HTR-8/SVneo (cell line): ENCODE measurements at regions not wholly inside any gene's neighbourhood (a gene's known extent, or its start where the extent isn't known, plus 50 kb on each side); places are given as distances from the start of the nearest gene placed in this dataset.
A peak's percentile ranks its signal among the peaks of the same experiment; 100 is the strongest.

ENCODE experiments used
- DNase-seq: peaks from one replicate; pipeline ENCODE4 v3.0.0; 2011; ENCODE audit warnings: low spot score, mixed read lengths; ENCODE audit not compliant: insufficient read length
- FAIRE-seq: peaks from 2 replicates; lab custom pipeline; 2011; peaks lifted over from hg19 to GRCh38; lab: Jason Lieb, UNC

- no peak for DNase-seq
- no peak for FAIRE-seq
These were observed 1141.5 kb downstream of the PCDH18 start for GRCh38 chr4:136390824-136391223.

- no peak for FAIRE-seq
- no peak for DNase-seq
These were observed 1149.2 kb downstream of the PCDH18 start for GRCh38 chr4:136383082-136383481.

- DNase-seq (no peak), FAIRE-seq (no peak)
These were observed 1161.1 kb downstream of the PCDH18 start for GRCh38 chr4:136371231-136371630.

- DNase-seq (no peak), FAIRE-seq (no peak)
These were observed 1163.2 kb downstream of the PCDH18 start for GRCh38 chr4:136369073-136369472.

- DNase-seq (no peak), FAIRE-seq (no peak)
These were observed 1174.7 kb downstream of the PCDH18 start for GRCh38 chr4:136357556-136357955.

- no peak for FAIRE-seq
- no peak for DNase-seq
These were observed 1176.3 kb downstream of the PCDH18 start for GRCh38 chr4:136355970-136356369.

- FAIRE-seq (no peak), DNase-seq (no peak)
These were observed 1189.0 kb downstream of the PCDH18 start for GRCh38 chr4:136343340-136343739.

- no peak for DNase-seq
- FAIRE-seq = no peak
These were observed 1189.6 kb downstream of the PCDH18 start for GRCh38 chr4:136342666-136343065.

- FAIRE-seq = no peak
- no peak for DNase-seq
These were observed 1195.1 kb downstream of the PCDH18 start for GRCh38 chr4:136337216-136337615.

GRCh38 chr4:136336479-136336878, 1195.8 kb downstream of the PCDH18 start:
- DNase-seq (no peak), FAIRE-seq (no peak)

- FAIRE-seq = no peak
- peak; percentile 4 for DNase-seq
These were observed 1203.1 kb downstream of the PCDH18 start for GRCh38 chr4:136329042-136329662.

- FAIRE-seq (no peak), DNase-seq (no peak)
These were observed 1204.2 kb downstream of the PCDH18 start for GRCh38 chr4:136328131-136328530.

- no peak for DNase-seq
- no peak for FAIRE-seq
These were observed 1211.9 kb downstream of the PCDH18 start for GRCh38 chr4:136320465-136320813.

- DNase-seq (peak; percentile 22), FAIRE-seq (no peak)
These were observed 1212.4 kb downstream of the PCDH18 start for GRCh38 chr4:136319789-136320464.

- FAIRE-seq = no peak
- no peak for DNase-seq
These were observed 1215.3 kb downstream of the PCDH18 start for GRCh38 chr4:136316961-136317360.

- FAIRE-seq (no peak), DNase-seq (no peak)
These were observed 1217.6 kb downstream of the PCDH18 start for GRCh38 chr4:136314686-136315085.

- no peak for FAIRE-seq
- no peak for DNase-seq
These were observed 1220.5 kb downstream of the PCDH18 start for GRCh38 chr4:136311774-136312173.

GRCh38 chr4:136307765-136308164, 1224.5 kb downstream of the PCDH18 start:
- no peak for FAIRE-seq

GRCh38 chr4:136306361-136306760, 1225.9 kb downstream of the PCDH18 start:
- DNase-seq = no peak

More at GRCh38 chr4:136307765-136308164, 1224.5 kb downstream of the PCDH18 start:
- DNase-seq = no peak

GRCh38 chr4:136302566-136302965, 1229.7 kb downstream of the PCDH18 start:
- DNase-seq (no peak), FAIRE-seq (no peak)

More at GRCh38 chr4:136306361-136306760, 1225.9 kb downstream of the PCDH18 start:
- no peak for FAIRE-seq

GRCh38 chr4:136301749-136302495, 1230.4 kb downstream of the PCDH18 start:
- FAIRE-seq = no peak

More at GRCh38 chr4:136301749-136302495, 1230.4 kb downstream of the PCDH18 start:
- DNase-seq = no peak
